Muscle of arm (tissue), 1 donor: ENCODE measurements at regions not wholly inside any gene's neighbourhood (a gene's known extent, or its start where the extent isn't known, plus 50 kb on each side); places are given as distances from the start of the nearest gene placed in this dataset.
"Not testable (repeated sequence)": the region's sequence is repeated elsewhere in the genome, so short reads cannot be mapped to it uniquely, and the experiment has no call there.

Experiments used
- DNase-seq: peaks from one replicate; pipeline ENCODE4 v3.0.0-alpha.2; 2013

- DNase-seq, result no peak
These were observed 54.7 kb upstream of the NRIP1 start for GRCh38 chr21:15119486-15119885.

- DNase-seq, result no peak
These were observed 56.4 kb upstream of the NRIP1 start for GRCh38 chr21:15121097-15121654.

GRCh38 chr21:15121655-15122120 is 56.9 kb upstream of the NRIP1 start:
- DNase-seq, result peak; percentile 25

- DNase-seq, result peak; percentile 20
These were observed 57.4 kb upstream of the NRIP1 start for GRCh38 chr21:15122241-15122640.

- no peak for DNase-seq
These were observed 59.9 kb upstream of the NRIP1 start for GRCh38 chr21:15124731-15125130.

GRCh38 chr21:15126948-15127347 is 62.1 kb upstream of the NRIP1 start:
- no peak for DNase-seq

GRCh38 chr21:15127437-15127836 is 62.6 kb upstream of the NRIP1 start:
- no peak for DNase-seq

GRCh38 chr21:15128267-15128666 is 63.5 kb upstream of the NRIP1 start:
- no peak for DNase-seq

GRCh38 chr21:15128714-15129113 is 63.9 kb upstream of the NRIP1 start:
- not testable (repeated sequence) for DNase-seq

GRCh38 chr21:15130326-15130725 is 65.5 kb upstream of the NRIP1 start:
- no peak for DNase-seq

GRCh38 chr21:15130751-15131150 is 66.0 kb upstream of the NRIP1 start:
- no peak for DNase-seq

GRCh38 chr21:15132781-15133180 is 68.0 kb upstream of the NRIP1 start:
- DNase-seq, result no peak

GRCh38 chr21:15134701-15135470 is 70.1 kb upstream of the NRIP1 start:
- DNase-seq, result no peak

- no peak for DNase-seq
These were observed 71.2 kb upstream of the NRIP1 start for GRCh38 chr21:15135867-15136629.

GRCh38 chr21:15138490-15138889 is 73.7 kb upstream of the NRIP1 start:
- DNase-seq, result peak; percentile 49

GRCh38 chr21:15139898-15140297 is 75.1 kb upstream of the NRIP1 start:
- no peak for DNase-seq

- DNase-seq, result no peak
These were observed 75.7 kb upstream of the NRIP1 start for GRCh38 chr21:15140321-15141019.

GRCh38 chr21:15141261-15141970 is 76.6 kb upstream of the NRIP1 start:
- no peak for DNase-seq

- DNase-seq, result no peak
These were observed 79.2 kb upstream of the NRIP1 start for GRCh38 chr21:15144026-15144425.

- DNase-seq, result no peak
These were observed 83.6 kb upstream of the NRIP1 start for GRCh38 chr21:15148437-15148836.

- no peak for DNase-seq
These were observed 84.9 kb upstream of the NRIP1 start for GRCh38 chr21:15149600-15150224.
